NCI-H1436 treated with DMSO at 0.1 percent for 48 hours (cell line): ENCODE measurements at regions not wholly inside any gene's neighbourhood (a gene's known extent, or its start where the extent isn't known, plus 50 kb on each side); places are given as distances from the start of the nearest gene placed in this dataset.
"Not testable (repeated sequence)": the region's sequence is repeated elsewhere in the genome, so short reads cannot be mapped to it uniquely, and the experiment has no call there.

Experiments used
- DNase-seq: peaks from one replicate; lab custom pipeline; 2025; lab: John Stamatoyannopoulos, UW

- no peak for DNase-seq
Observed at GRCh38 chr11:38718659-38719058, 2120.6 kb upstream of the RAG2 start.

GRCh38 chr11:38718049-38718448 lies 2120.0 kb upstream of the RAG2 start:
- DNase-seq, result no peak

- no peak for DNase-seq
Observed at GRCh38 chr11:38711110-38711509, 2113.1 kb upstream of the RAG2 start.

GRCh38 chr11:38710262-38710661 lies 2112.2 kb upstream of the RAG2 start:
- no peak for DNase-seq

- DNase-seq, result no peak
Observed at GRCh38 chr11:38700111-38700510, 2102.1 kb upstream of the RAG2 start.

GRCh38 chr11:38693306-38693705 lies 2095.3 kb upstream of the RAG2 start:
- no peak for DNase-seq

- DNase-seq, result not testable (repeated sequence)
Observed at GRCh38 chr11:38690211-38690610, 2092.2 kb upstream of the RAG2 start.

GRCh38 chr11:38687008-38687407 lies 2089.0 kb upstream of the RAG2 start:
- no peak for DNase-seq

GRCh38 chr11:38683484-38683883 lies 2085.4 kb upstream of the RAG2 start:
- no peak for DNase-seq

GRCh38 chr11:38680746-38681145 lies 2082.7 kb upstream of the RAG2 start:
- no peak for DNase-seq

- no peak for DNase-seq
Observed at GRCh38 chr11:38680166-38680565, 2082.1 kb upstream of the RAG2 start.

GRCh38 chr11:38672445-38672844 lies 2074.4 kb upstream of the RAG2 start:
- DNase-seq, result no peak

GRCh38 chr11:38667359-38667758 lies 2069.3 kb upstream of the RAG2 start:
- DNase-seq, result no peak

GRCh38 chr11:38648604-38649003 lies 2050.6 kb upstream of the RAG2 start:
- DNase-seq, result no peak

- no peak for DNase-seq
Observed at GRCh38 chr11:38646382-38646781, 2048.3 kb upstream of the RAG2 start.

- DNase-seq, result no peak
Observed at GRCh38 chr11:38640854-38641253, 2042.8 kb upstream of the RAG2 start.

GRCh38 chr11:38612701-38613100 lies 2014.7 kb upstream of the RAG2 start:
- DNase-seq, result no peak

GRCh38 chr11:38601371-38601770 lies 2003.3 kb upstream of the RAG2 start:
- not testable (repeated sequence) for DNase-seq

- no peak for DNase-seq
Observed at GRCh38 chr11:38598418-38598817, 2000.4 kb upstream of the RAG2 start.

- not testable (repeated sequence) for DNase-seq
Observed at GRCh38 chr11:38595359-38596016, 1997.5 kb upstream of the RAG2 start.

GRCh38 chr11:38594895-38595294 lies 1996.9 kb upstream of the RAG2 start:
- DNase-seq, result no peak

- no peak for DNase-seq
Observed at GRCh38 chr11:38593649-38594048, 1995.6 kb upstream of the RAG2 start.

- no peak for DNase-seq
Observed at GRCh38 chr11:38582756-38583155, 1984.7 kb upstream of the RAG2 start.

- no peak for DNase-seq
Observed at GRCh38 chr11:38582151-38582550, 1984.1 kb upstream of the RAG2 start.
